PC-9 (cell line): ENCODE measurements at regions not wholly inside any gene's neighbourhood (a gene's known extent, or its start where the extent isn't known, plus 50 kb on each side); places are given as distances from the start of the nearest gene placed in this dataset.

Source experiments
- BruUV-seq: library from RNA; stranded (reverse); fragments of 400-500 nt; replicated peaks from 2 replicates; lab custom pipeline; 2021; lab: Mats Ljungman, UMichigan
- CTCF ChIA-PET: fragments of 300-600 bp; sonication (Branson Sonifier 250); formaldehyde crosslinking; loops from one replicate; lab custom pipeline; 2022; ENCODE audit warnings: antibody characterized with exemption; lab: Charles Lee
- POLR2A ChIA-PET: fragments of 300-600 bp; sonication (Branson Sonifier 250); formaldehyde crosslinking; loops from one replicate; lab custom pipeline; 2022; ENCODE audit warnings: antibody characterized with exemption; ENCODE audit not compliant: unreplicated experiment; lab: Charles Lee
- DNase-seq, 2 experiments: peaks; one replicate each; pipeline versions ENCODE4 v3.0.0 to v3.0.0-alpha.2; 2015 to 2022; ENCODE audit warnings: mixed read lengths in 1 of 2
- H2AFZ ChIP-seq: fragments of 200-600 bp; sonication (generic); 2 replicates; pipeline ENCODE4 v1.8.1; 2017; ENCODE audit warnings: antibody characterized with exemption
- H3F3A ChIP-seq: fragments of 200-600 bp; sonication (generic); 2 replicates; pipeline ENCODE4 v1.8.1; 2017; ENCODE audit warnings: antibody characterized with exemption, mild to moderate bottlenecking, low read depth; ENCODE audit not compliant: insufficient read depth
- H3K27ac ChIP-seq: fragments of 200-600 bp; sonication (generic); 2 replicates; pipeline ENCODE4 v1.6.1; 2016; ENCODE audit warnings: mixed run types
- H3K27me3 ChIP-seq: fragments of 200-600 bp; sonication (generic); 2 replicates; pipeline ENCODE4 v1.6.1; 2016; ENCODE audit warnings: low read depth, mixed run types; ENCODE audit not compliant: insufficient read depth
- H3K36me3 ChIP-seq: fragments of 200-600 bp; sonication (generic); 2 replicates; pipeline ENCODE4 v1.6.1; 2016; ENCODE audit warnings: low read depth, mixed run types
- H3K4me1 ChIP-seq: fragments of 200-600 bp; sonication (generic); replicated peaks from 2 replicates; pipeline ENCODE4 v1.6.1; 2016; ENCODE audit warnings: mixed run types; ENCODE audit not compliant: insufficient read depth
- H3K4me2 ChIP-seq: fragments of 200-600 bp; sonication (generic); 2 replicates; pipeline ENCODE4 v1.6.1; 2017; ENCODE audit warnings: mixed run types
- H3K4me3 ChIP-seq: fragments of 200-600 bp; sonication (generic); 2 replicates; pipeline ENCODE4 v1.6.1; 2016; ENCODE audit warnings: mixed run types
- H3K79me2 ChIP-seq: fragments of 200-600 bp; sonication (generic); 2 replicates; pipeline ENCODE4 v1.6.1; 2017; ENCODE audit warnings: low read depth, mixed run types
- H3K9me2 ChIP-seq: fragments of 200-600 bp; sonication (generic); 2 replicates; pipeline ENCODE4 v1.8.1; 2017; ENCODE audit warnings: mild to moderate bottlenecking; ENCODE audit not compliant: insufficient read depth
- H3K9me3 ChIP-seq: fragments of 200-600 bp; sonication (generic); 2 replicates; pipeline ENCODE4 v1.8.1; 2016; ENCODE audit warnings: low read depth; ENCODE audit not compliant: insufficient read depth
- H4K20me1 ChIP-seq: fragments of 200-600 bp; sonication (generic); 2 replicates; pipeline ENCODE4 v1.8.1; 2017; ENCODE audit not compliant: insufficient read depth
- EZH2 ChIP-seq: fragments of 200-600 bp; sonication (generic); IDR thresholded peaks from 2 replicates; pipeline ENCODE4 v1.8.0; 2017; ENCODE audit warnings: antibody characterized with exemption, low read depth
- intact Hi-C: fragments of 100-400 bp; cut with micrococcal nuclease; formaldehyde crosslinking; loops from one replicate; pipeline ENCODE4 v1.10.0; 2022; ENCODE audit not compliant: unreplicated experiment
- TF ChIP-seq, protein P1 (sequence below): fragments of 200-600 bp; sonication (generic); conservative IDR thresholded peaks from 2 replicates; pipeline ENCODE4 v1.6.1; 2017; ENCODE audit warnings: mixed run types, antibody characterized with exemption, mild to moderate bottlenecking, moderate library complexity

DNA sequence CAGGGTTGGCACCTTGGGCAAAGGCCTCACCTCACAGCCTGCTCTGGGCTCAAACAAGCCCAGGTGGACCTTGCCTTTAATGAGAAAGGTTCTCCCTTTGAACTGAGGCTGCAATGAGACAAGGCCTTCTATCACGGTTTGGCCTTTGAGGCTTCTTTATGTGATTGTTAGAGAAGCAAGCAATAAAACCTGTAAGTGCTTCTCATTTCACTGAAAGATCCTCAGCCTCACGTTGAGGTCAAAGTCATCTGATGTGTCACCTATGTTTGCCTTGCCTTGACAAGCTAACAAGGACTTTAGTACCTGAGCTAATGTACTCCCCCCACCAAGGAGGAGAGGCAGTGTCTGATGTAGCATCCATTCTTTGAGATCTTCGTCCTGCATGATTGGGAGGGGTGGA lies 155.9 kb upstream of the RBM19 start:
- H4K20me1 ChIP-seq = no peaks in the 10 kb centered on the region
- no peak for DNase-seq
- no peaks in the 10 kb centered on the region for H3K36me3 ChIP-seq
- no peaks in the 10 kb centered on the region for H3K9me2 ChIP-seq
- no peak for TF ChIP-seq EZH2
- TF ChIP-seq, protein P1, sequence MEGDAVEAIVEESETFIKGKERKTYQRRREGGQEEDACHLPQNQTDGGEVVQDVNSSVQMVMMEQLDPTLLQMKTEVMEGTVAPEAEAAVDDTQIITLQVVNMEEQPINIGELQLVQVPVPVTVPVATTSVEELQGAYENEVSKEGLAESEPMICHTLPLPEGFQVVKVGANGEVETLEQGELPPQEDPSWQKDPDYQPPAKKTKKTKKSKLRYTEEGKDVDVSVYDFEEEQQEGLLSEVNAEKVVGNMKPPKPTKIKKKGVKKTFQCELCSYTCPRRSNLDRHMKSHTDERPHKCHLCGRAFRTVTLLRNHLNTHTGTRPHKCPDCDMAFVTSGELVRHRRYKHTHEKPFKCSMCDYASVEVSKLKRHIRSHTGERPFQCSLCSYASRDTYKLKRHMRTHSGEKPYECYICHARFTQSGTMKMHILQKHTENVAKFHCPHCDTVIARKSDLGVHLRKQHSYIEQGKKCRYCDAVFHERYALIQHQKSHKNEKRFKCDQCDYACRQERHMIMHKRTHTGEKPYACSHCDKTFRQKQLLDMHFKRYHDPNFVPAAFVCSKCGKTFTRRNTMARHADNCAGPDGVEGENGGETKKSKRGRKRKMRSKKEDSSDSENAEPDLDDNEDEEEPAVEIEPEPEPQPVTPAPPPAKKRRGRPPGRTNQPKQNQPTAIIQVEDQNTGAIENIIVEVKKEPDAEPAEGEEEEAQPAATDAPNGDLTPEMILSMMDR = no peak
- ChIA-PET POLR2A (no interaction called here), CTCF (no interaction called here)
- H3K27ac ChIP-seq = no peak overlapping the region
- no peaks in the 10 kb centered on the region for H3F3A ChIP-seq
- no peak overlapping the region for H3K4me2 ChIP-seq
- no peak overlapping the region for H2AFZ ChIP-seq
- H3K79me2 ChIP-seq = no peaks in the 10 kb centered on the region
- H3K4me1 ChIP-seq = no peaks in the 10 kb centered on the region
- peaks cover 7% of the 10 kb centered on the region; the same call in 1 of the 2 replicates for H3K27me3 ChIP-seq
- H3K9me3 ChIP-seq = no peaks in the 10 kb centered on the region
- intact Hi-C loops = no loop called here
- H3K4me3 ChIP-seq = no peak overlapping the region
- no TSS peak for BruUV-seq

DNA sequence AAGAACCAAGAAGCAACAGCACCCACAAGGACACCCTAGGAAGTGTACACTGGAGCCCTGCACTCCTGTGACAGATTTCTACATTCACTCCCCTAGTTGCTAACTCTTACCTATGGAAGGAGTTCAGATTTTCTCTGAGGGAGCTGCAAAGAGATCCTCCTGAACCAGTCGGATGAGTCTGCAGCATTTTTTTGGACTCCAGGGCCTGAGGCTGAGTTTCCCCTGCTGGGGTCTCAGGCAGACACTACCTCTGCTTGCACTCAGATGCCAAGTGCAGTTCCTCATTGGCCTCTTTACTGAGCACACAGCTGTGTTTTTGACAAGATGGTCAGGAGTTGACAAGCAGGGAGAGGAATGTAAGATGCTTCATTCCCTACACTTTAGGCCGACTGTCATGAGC lies 153.2 kb upstream of the RBM19 start:
- no TSS peak for BruUV-seq
- ChIA-PET CTCF (no interaction called here), POLR2A (no interaction called here)
- no peak overlapping the region for H3K4me2 ChIP-seq
- no peaks in the 10 kb centered on the region for H4K20me1 ChIP-seq
- peaks cover 10% of the 10 kb centered on the region; the same call in 1 of the 2 replicates for H3K27me3 ChIP-seq
- no peaks in the 10 kb centered on the region for H3K9me2 ChIP-seq
- no peaks in the 10 kb centered on the region for H3K36me3 ChIP-seq
- DNase-seq = no peak
- H2AFZ ChIP-seq = no peak overlapping the region
- H3K4me3 ChIP-seq = no peak overlapping the region
- no peaks in the 10 kb centered on the region for H3K4me1 ChIP-seq
- intact Hi-C loops = no loop called here
- no peaks in the 10 kb centered on the region for H3K79me2 ChIP-seq
- no peaks in the 10 kb centered on the region for H3F3A ChIP-seq
- TF ChIP-seq, protein P1 = no peak
- no peak for TF ChIP-seq EZH2
- H3K9me3 ChIP-seq = no peaks in the 10 kb centered on the region
- no peak overlapping the region for H3K27ac ChIP-seq

GRCh38 chr12:114096461-114096860 lies 130.3 kb upstream of the RBM19 start:
- Histone ChIP-seq H3F3A (no peaks in the 10 kb centered on the region), H3K4me3 (no peak overlapping the region), H3K79me2 (no peaks in the 10 kb centered on the region), H3K9me2 (no peaks in the 10 kb centered on the region), H2AFZ (no peak overlapping the region), H3K36me3 (no peaks in the 10 kb centered on the region), H3K27ac (no peak overlapping the region), H3K27me3 (no peaks in the 10 kb centered on the region; the same call in 1 of the 2 replicates), H3K4me1 (no peaks in the 10 kb centered on the region), H3K4me2 (no peak overlapping the region), H3K9me3 (no peaks in the 10 kb centered on the region), H4K20me1 (no peaks in the 10 kb centered on the region)
- BruUV-seq = no TSS peak
- no peak for DNase-seq
- no peak for TF ChIP-seq EZH2
- TF ChIP-seq, protein P1 = no peak
- intact Hi-C loops = no loop called here
- CTCF ChIA-PET = no interaction called here
- POLR2A ChIA-PET = no interaction called here
